HepG2 (cell line): ENCODE measurements at regions not wholly inside any gene's neighbourhood (a gene's known extent, or its start where the extent isn't known, plus 50 kb on each side); places are given as distances from the start of the nearest gene placed in this dataset.

ENCODE experiments used
- GMEB2 ChIP-seq: IDR thresholded peaks from 2 replicates; pipeline ENCODE4 v1.6.1; 2016; ENCODE audit warnings: missing biosample characterization, missing genetic modification reagents, low read depth
- GZF1 ChIP-seq: sonication (generic); formaldehyde crosslinking; IDR thresholded peaks from 2 replicates; pipeline ENCODE4 v1.5.1; 2020; ENCODE audit warnings: mild to moderate bottlenecking, missing genetic modification reagents
- HINFP ChIP-seq: sonication (generic); formaldehyde crosslinking; IDR thresholded peaks from 2 replicates; pipeline ENCODE4 v1.4.0; 2020; ENCODE audit warnings: low read depth, mild to moderate bottlenecking, missing genetic modification reagents
- MTERF4 ChIP-seq: sonication (generic); formaldehyde crosslinking; IDR thresholded peaks from 2 replicates; pipeline ENCODE4 v1.8.0; 2023; ENCODE audit warnings: mild to moderate bottlenecking, missing genetic modification reagents
- MYC ChIP-seq: sonication (generic); formaldehyde crosslinking; IDR thresholded peaks from 2 replicates; pipeline ENCODE4 v1.9.0; 2021; ENCODE audit warnings: missing genetic modification reagents, borderline replicate concordance
- NFIB ChIP-seq: sonication (generic); formaldehyde crosslinking; IDR thresholded peaks from 2 replicates; pipeline ENCODE4 v1.9.0; 2021; ENCODE audit warnings: missing genetic modification reagents, mild to moderate bottlenecking, borderline replicate concordance
- PAWR ChIP-seq: sonication (generic); formaldehyde crosslinking; IDR thresholded peaks from 2 replicates; pipeline ENCODE4 v1.4.0; 2020; ENCODE audit warnings: missing genetic modification reagents, mild to moderate bottlenecking, borderline replicate concordance
- PRDM15 ChIP-seq: sonication (generic); formaldehyde crosslinking; IDR thresholded peaks from 2 replicates; pipeline ENCODE4 v1.4.0; 2020; ENCODE audit warnings: missing genetic modification reagents
- SALL1 ChIP-seq: sonication (generic); formaldehyde crosslinking; IDR thresholded peaks from 2 replicates; pipeline ENCODE4 v1.8.0; 2022; ENCODE audit warnings: mild to moderate bottlenecking, missing genetic modification reagents
- SOX5 ChIP-seq: IDR thresholded peaks from 2 replicates; pipeline ENCODE4 v1.6.1; 2016; ENCODE audit warnings: borderline replicate concordance
- SRSF4 ChIP-seq: fragments of 200-400 bp; formaldehyde crosslinking; IDR thresholded peaks from one replicate; pipeline ENCODE4 v1.6.1; 2018; ENCODE audit warnings: mild to moderate bottlenecking, low read depth, low read length, moderate library complexity; ENCODE audit not compliant: poor library complexity, severe bottlenecking
- TFDP2 ChIP-seq: sonication (generic); formaldehyde crosslinking; IDR thresholded peaks from 2 replicates; pipeline ENCODE4 v1.4.0; 2020; ENCODE audit warnings: missing genetic modification reagents
- ZBTB46 ChIP-seq: sonication (generic); formaldehyde crosslinking; IDR thresholded peaks from 2 replicates; pipeline ENCODE4 v1.4.0; 2020; ENCODE audit warnings: mild to moderate bottlenecking, missing genetic modification reagents, borderline replicate concordance
- ZFP36L1 ChIP-seq: sonication (generic); formaldehyde crosslinking; IDR thresholded peaks from 2 replicates; pipeline ENCODE4 v1.8.0; 2022; ENCODE audit warnings: mild to moderate bottlenecking, missing genetic modification reagents, moderate library complexity
- ZNF205 ChIP-seq: IDR thresholded peaks from 2 replicates; pipeline ENCODE4 v1.6.1; 2018; ENCODE audit warnings: missing biosample characterization, missing genetic modification reagents
- ZNF282 ChIP-seq: fragments of 450-650 bp; IDR thresholded peaks from 2 replicates; pipeline ENCODE4 v1.6.1; 2018; ENCODE audit not compliant: partially characterized antibody
- ZNF383 ChIP-seq: sonication (generic); formaldehyde crosslinking; IDR thresholded peaks from 2 replicates; pipeline ENCODE4 v1.4.0; 2020; ENCODE audit warnings: missing genetic modification reagents, mild to moderate bottlenecking, borderline replicate concordance
- ZSCAN9 ChIP-seq: IDR thresholded peaks from 2 replicates; pipeline ENCODE4 v1.6.1; 2016; ENCODE audit warnings: borderline replicate concordance

GRCh38 chr17:70677783-70678647 lies 508.7 kb downstream of the KCNJ2 start (continued):
- TF ChIP-seq TFDP2 (CRISPR knock-in tag) = peak; percentile 46; the same call in 1 of the 2 replicates
- TF ChIP-seq ZNF383 = no peak
- peak; percentile 98 for TF ChIP-seq SALL1
- TF ChIP-seq ZBTB46 (CRISPR knock-in tag) = no peak
- no peak for TF ChIP-seq GZF1 (CRISPR knock-in tag)
- TF ChIP-seq NFIB (CRISPR knock-in tag) = no peak
- TF ChIP-seq ZNF205 (CRISPR knock-in tag) = no peak
- TF ChIP-seq SOX5 (CRISPR knock-in tag) = peak; percentile 75; the same call in 1 of the 2 replicates
- TF ChIP-seq ZNF282 = no peak
- no peak for TF ChIP-seq GMEB2 (CRISPR knock-in tag)
- no peak for TF ChIP-seq MTERF4 (CRISPR knock-in tag)
- no peak for TF ChIP-seq PRDM15 (CRISPR knock-in tag)
- no peak for TF ChIP-seq SRSF4
- TF ChIP-seq MYC (CRISPR knock-in tag) = peak; percentile 26; the same call in 1 of the 2 replicates
- no peak for TF ChIP-seq PAWR
- TF ChIP-seq HINFP (CRISPR knock-in tag) = no peak
- peak; percentile 65; the same call in 1 of the 2 replicates for TF ChIP-seq ZFP36L1 (CRISPR knock-in tag)
- 0 out of 2 replicates have a peak, but pooled peaks have one; percentile 14 for TF ChIP-seq ZSCAN9
